Skin epidermis (tissue), 12 donors: ENCODE measurements at regions not wholly inside any gene's neighbourhood (a gene's known extent, or its start where the extent isn't known, plus 50 kb on each side); places are given as distances from the start of the nearest gene placed in this dataset.
"Not testable (repeated sequence)": the region's sequence is repeated elsewhere in the genome, so short reads cannot be mapped to it uniquely, and the experiment has no call there.

Experiments
- H3K27ac ChIP-seq, 21 experiments: fragments of 200-600 bp; sonication (generic) in 11 of 21; one replicate each; pipeline ENCODE4 v1.5.0; 2020; ENCODE audit warnings: mild to moderate bottlenecking in 3 of 21, inconsistent platforms in 2 of 21, moderate library complexity in 2 of 21
- H3K4me3 ChIP-seq, 7 experiments: fragments of 200-600 bp; sonication (generic) in 2 of 7; one replicate each; pipeline ENCODE4 v1.5.0; 2020; ENCODE audit warnings: inconsistent platforms in 2 of 7, mild to moderate bottlenecking in 2 of 7, moderate library complexity in 1 of 7

DNA sequence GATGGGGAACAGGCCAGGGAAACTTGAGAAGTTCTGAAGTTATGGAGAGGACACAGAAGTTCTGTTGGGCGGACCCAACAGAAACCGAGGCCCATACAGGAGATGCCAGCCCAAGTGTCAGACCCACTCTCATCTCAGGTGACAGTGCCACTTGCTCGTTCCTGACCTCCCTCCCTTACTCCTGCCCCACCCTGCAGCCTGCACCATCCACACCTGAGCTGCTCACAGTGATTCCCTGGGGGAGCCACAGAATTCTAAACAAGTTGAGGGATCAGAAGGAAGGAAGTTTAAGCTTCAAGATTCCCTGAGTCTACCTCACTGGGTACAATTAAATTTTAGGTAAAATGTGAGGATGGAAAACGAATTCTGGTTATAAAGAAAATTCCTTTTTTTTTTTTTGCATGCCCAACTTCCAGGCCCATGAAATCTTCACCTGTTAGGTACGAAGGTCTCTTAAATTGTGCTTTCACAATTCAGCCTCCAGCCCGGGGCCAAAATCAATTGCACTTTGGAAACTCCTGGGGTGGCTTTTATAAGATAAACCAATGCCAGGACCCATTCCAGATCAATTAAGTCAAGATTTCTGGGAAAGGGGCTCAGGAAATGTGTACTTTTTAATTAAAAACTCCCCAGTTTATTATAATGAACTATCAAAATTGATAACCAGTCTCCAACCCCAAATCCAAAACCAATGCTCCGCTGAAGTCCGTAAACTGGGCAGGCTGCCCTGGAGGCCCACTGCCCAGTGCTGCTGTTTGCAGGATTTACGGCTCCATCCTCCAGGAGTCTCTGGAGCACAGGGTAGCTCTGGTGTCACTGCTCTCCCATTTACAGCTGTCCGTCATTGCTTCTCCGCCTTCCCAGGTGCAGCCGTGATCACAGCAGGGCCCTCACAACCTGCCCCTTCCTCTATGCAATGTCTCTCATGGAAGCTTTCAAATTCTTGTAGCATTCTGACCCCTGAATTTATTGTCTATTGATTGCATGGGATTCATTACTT, 643.5 kb downstream of the UQCRFS1 start:
- Histone ChIP-seq H3K27ac (no peak overlapping the region), H3K4me3 (no peak overlapping the region)

DNA sequence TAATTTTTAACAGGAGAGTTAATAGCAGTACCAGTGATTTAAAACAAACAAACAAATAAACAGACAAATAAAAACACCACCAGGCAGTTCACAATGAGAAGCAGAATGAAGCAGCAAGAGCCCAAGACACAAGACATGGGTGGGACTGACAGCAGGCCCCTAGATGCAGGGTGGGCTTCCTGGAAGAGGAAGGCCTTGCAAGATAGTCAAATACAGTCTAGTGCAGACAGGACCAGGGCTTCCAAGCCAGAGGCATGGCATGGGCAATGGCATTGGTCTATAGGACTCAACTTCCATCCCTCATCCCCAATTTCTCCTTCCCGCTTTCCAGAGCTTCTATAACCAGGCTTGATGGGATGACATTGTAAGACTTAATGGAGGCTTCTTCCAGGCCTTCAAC, 645.1 kb downstream of the UQCRFS1 start:
- no peak overlapping the region for H3K27ac ChIP-seq
- no peak overlapping the region for H3K4me3 ChIP-seq

DNA sequence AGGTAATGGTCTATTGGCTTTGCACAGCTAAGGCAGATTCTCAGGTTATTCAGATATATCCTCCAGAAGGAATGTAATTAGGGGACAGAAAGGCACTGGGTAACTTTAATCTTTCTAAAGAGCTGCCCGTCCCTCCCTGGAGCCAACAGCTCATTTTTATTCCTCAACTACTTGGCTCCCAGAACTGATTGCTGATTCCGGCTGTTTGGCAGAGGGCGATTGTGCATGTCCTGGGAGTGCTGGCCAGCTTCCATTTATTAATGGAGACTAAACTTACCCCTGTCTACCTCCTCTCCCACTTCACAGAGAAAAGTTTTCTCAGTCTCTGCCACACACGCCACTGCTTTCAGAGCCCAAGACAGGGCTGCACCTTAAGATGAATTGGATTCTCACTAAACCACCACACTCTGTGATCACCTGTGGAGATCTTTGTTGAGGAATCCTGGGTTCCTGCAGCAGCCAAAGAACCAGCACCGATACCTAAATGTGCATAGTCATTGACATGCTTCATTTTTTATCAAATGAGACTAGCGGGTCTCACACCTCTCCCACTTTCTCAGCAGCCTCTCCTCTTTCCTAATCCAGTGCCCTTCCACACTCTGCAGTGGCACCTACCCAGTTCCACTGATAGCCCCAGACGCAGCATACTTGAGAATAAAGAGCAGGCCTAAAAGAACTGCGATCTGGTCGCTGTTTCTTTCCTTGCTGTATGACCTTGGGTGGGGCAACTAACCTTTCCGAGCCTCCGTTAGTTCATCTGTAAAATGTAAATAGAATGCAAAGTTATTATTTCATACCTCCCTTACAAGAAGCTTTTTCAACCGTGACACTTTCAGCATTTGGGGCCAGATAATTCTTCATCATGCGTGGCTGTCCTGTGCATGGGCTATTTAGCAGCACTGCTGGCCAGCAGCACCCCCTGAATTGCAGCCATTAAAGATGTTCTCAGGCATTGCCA, 648.7 kb downstream of the UQCRFS1 start:
- Histone ChIP-seq H3K4me3 (no peak overlapping the region), H3K27ac (no peak overlapping the region)

DNA sequence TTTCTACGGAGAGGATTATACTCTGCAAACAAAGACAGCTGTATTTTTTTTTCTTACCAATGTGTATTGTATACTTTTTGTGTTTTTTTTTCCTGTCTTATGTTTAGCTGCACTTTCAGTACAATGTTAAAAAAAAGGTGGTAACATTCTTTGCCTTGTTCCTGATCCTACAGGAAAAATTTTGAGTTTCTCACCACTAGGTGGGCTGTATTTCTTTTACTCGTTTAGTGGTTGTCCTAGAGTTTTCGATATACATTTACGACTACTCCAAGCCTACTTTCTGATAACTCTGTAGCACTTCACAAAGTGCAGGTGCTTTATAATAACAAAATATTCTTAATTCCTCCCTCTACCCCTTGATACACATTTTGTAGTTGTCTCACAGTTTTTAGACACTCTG, 652.2 kb downstream of the UQCRFS1 start:
- Histone ChIP-seq H3K27ac (no peak overlapping the region), H3K4me3 (no peak overlapping the region)

DNA sequence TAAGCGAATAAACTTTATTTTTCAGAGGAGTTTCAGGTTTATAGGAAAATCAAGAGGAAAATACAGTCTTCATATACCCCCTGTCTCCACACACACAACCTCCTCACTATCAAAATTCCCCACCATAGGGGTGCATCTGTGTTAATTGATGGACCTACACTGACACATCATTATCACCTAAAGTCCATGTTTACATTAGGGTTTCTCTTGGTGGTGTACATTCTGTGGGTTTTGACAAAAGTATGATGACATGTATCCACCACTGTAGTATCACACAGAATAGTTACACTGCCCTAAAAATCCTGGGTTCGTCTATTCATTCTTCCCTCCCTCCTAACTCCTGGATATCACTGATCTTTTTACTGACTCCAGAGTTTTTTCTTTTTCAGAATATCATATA, 654.2 kb downstream of the UQCRFS1 start:
- Histone ChIP-seq H3K4me3 (no peak overlapping the region), H3K27ac (no peak overlapping the region)

DNA sequence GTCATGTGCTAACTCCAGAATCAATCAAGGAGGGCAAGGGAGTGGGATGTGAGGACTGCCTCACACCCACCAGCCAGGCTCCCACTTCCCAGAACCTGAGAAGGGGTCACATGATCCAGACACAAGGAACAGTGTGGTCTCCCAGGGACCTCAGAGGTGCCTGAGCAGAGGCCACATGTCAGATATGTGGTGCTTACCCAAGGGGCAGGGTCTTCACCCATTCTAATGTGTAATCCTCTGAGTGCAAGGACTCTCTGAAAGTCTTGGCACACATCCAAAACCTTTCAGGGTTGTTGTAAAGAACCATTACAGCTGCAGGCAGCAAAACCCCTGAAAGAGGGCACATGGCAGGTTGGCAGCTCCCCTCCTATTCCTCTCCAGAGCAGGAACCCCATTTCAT, 656.6 kb downstream of the UQCRFS1 start:
- Histone ChIP-seq H3K27ac (no peak overlapping the region), H3K4me3 (no peak overlapping the region)

DNA sequence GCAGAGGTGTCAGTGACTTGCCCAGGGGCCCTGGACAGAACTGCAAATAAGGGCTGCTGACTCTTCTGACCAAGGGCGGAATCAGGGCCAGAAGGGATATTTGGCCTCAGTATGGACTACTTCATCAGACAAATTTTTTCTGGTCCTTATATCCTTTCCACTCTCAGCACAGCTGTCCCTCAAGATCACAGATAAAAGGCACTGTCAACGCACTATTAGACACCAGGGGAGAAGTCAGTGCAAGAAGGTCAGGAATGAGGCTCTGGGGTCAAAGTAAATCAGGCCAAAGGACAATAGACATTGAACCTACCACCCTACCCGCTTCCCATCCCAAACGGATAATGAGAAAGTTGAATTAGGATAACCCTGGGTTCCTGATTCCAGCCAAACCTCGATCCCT, 657.6 kb downstream of the UQCRFS1 start:
- no peak overlapping the region for H3K27ac ChIP-seq
- no peak overlapping the region for H3K4me3 ChIP-seq

DNA sequence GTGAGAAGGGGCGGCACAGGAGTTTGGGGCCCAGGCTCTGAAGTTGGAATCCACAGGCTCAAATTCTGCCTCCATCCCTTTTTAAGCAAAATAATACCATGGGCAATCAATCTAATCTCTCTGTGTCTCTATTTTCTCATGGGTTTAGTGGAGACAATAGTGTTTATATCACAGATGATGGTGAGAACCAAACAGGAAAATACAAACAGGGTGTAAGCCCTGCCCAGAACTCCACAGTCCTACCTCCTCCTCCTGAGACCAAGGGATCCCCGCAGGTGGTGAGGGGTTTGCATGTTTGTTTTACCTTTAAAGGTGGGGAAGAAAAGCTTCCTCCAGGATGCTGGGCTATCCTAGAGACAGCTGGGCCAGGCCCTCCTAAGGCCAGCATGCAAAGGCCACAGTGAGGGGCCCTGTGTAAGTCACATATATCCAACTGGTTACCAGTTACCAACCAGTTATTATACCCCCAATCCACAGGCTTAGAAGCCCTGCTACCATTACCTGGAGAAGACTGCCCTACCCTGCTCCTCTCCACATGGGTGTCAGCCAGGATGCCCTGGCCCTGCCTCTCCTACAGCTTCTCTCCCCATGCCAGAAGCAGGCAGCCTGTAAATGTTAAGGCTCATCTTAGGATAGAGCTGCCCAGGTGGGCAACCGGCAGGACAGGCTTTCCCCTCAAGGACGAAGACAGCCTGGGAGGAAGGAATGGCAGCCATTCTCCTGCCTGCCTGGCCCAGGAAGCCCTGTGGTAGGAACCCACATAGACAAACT, 658.4 kb downstream of the UQCRFS1 start:
- Histone ChIP-seq H3K27ac (no peak overlapping the region), H3K4me3 (no peak overlapping the region)

DNA sequence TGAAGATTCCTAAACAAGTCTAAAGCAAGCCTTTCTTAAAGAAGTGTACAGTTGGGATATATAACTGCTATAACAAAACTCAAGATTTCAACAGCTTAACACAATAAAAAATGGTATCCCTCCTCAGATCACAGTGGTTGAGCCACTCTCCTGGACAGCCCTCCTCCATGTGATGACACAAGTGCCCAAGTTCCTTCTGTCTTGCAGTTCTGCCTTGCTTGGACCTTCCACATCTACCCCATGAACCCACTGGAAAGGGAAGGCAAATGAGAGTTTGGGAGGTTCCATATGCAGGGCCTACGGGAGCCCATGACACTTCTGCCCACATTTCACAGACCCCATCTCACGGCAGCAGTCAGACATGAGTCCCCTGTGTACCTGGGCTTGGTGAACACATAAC, 659.2 kb downstream of the UQCRFS1 start:
- Histone ChIP-seq H3K27ac (no peak overlapping the region), H3K4me3 (no peak overlapping the region)

DNA sequence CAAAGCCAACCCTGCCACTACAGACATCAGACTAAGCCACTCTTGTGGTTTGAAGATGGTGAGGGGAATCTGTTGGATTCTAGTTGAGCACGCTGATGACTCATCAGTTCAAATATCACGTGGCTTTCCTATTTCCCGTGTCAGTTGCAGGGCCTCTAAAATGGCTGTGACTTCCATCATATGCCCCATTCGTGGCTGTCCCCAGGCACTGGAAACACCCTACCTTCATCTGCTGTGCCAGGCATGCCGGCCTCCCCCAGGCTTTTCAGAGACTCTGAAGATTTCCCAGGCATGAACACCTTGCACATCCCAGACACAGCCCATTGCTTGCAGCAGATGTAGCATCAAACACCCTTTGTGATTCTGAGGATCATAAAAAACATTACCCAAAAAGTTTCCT, 659.9 kb downstream of the UQCRFS1 start:
- Histone ChIP-seq H3K27ac (no peak overlapping the region), H3K4me3 (no peak overlapping the region)

DNA sequence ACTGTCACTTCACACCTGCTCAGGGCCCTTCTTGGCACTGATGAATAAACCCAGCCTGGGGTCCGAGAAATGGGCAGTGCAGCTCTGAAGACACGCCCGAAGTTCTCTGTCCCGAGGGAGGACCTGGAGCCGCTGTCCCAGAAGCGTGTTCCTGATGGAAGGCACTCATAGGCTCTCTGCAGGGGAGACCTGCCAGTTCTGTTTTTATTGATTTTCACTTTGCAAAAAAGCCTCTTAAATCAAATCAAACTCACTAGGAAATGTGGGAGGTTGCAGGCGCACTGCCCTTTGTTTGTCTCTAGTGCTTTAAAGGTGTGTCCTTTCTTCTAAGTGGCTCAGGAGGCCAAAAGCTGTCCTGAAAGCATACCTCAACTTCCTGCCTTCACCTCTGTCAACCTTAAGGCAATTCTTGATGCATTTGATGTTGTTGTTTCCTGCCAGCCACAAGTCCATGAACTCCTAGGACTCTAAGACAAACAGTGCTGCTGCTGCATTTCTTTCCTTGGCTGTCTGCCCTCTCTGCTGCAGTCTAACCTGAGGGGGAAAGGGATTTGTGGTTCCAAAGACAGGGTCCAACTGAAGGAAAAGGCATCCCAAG, 663.2 kb downstream of the UQCRFS1 start:
- no peak overlapping the region for H3K4me3 ChIP-seq
- H3K27ac ChIP-seq, result no peak overlapping the region

DNA sequence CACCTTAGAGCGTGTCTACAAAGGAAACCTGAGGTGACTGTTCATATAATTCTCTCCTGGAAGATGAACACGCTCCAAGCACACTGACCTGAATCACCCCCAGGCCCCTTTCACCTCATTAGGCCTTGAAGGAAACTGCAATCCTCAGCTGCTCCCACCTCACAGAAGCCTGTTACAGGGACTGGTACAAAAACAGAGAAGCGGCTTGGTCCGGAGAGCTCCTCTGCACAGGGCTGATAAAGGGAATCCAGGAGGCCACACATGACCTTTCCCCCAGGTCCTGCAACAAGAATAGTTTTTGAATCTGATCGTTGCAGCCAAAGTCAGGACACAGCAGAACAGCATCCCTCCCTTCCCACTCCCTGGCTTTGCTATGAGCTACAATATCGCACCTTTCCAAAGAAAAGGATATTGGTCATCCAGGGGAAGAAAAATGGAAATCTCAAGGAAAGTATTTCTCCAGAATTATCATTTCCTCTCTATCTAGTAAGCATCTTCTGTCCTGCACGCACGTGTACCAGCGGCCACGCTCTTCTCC, 666.7 kb downstream of the UQCRFS1 start:
- Histone ChIP-seq H3K4me3 (no peak overlapping the region), H3K27ac (no peak overlapping the region)

DNA sequence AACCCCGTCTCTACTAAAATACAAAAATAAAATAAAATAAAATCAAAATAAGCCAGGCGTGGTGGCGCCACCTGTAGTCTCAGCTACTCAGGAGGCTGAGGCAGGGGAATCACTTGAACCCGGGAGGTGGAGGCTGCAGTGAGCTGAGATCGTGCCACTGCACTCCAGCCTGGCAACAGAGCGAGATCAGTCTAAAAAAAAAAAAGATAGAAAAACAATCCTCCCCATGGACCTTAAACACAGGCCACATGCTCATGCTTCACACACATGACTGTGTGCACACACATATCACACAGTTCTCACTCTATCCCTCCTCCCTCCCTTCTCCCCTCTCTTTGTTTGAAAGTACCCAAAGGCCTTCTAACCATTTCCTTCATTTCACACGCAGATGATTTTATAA, 667.6 kb downstream of the UQCRFS1 start:
- not testable (repeated sequence) for H3K27ac ChIP-seq, H3K4me3 ChIP-seq

DNA sequence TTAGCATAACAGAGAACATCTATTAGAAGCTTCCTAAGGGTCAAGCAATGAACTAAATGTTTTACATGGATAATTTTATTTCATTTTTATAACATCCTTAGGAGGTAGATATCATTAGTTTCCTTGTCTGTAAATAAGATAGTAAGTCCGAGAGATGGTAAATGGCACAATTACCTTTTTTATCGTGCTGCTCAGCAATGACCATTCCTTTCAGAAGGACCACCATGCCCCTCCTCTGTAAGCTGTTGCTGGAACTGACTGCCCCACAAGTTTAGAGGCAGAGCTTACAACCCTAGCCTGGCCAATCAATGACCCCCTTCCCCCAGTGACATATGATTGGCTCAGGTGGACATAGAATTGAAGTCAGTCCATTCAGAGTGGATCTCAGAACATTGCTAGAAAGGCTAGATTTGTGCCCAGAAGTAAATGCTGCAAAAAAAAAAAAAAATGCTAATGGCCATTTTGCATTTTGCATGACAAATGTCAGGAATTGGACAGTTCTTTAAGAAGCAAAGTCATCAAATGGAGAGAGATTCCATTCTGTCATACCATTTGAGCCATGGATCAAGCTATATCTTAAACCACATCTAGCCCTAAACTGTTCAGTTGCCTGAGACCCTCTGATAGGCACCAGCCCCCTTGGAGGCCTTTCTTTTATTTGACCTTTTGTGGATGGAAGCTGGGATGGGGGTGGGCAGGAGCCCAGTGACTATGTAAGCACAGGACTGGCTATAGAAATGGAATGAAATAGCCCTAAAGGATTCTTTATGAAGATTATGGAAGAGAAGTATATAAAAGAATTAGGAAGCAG, 668.3 kb downstream of the UQCRFS1 start:
- H3K27ac ChIP-seq, result no peak overlapping the region

DNA sequence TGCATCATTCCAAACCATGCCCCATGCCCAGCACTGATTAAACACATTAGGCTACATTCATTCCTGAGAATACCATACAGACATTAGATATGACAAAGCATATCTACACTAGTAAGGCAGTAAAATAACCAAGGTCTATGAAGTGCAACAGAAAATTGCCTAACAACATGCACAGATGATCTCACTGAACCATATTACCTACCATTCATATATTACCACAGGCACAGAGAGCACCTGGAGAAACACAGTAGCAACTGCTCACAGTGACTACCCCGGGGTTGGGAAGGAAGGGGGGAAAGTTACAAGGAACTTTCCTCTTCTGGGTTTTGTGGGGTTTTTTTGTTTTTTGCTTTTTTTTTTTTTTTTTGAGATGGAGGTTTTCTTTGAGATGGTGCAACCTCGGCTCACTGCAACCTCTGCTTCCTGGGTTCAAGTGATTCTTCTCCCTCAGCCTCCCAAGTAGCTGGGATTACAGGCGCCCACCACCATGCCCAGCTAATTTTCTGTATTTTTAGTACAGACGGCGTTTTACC, 669.6 kb downstream of the UQCRFS1 start:
- Histone ChIP-seq H3K4me3 (no peak overlapping the region), H3K27ac (no peak overlapping the region)

More for the DNA sequence above, 668.3 kb downstream of the UQCRFS1 start:
- no peak overlapping the region for H3K4me3 ChIP-seq

DNA sequence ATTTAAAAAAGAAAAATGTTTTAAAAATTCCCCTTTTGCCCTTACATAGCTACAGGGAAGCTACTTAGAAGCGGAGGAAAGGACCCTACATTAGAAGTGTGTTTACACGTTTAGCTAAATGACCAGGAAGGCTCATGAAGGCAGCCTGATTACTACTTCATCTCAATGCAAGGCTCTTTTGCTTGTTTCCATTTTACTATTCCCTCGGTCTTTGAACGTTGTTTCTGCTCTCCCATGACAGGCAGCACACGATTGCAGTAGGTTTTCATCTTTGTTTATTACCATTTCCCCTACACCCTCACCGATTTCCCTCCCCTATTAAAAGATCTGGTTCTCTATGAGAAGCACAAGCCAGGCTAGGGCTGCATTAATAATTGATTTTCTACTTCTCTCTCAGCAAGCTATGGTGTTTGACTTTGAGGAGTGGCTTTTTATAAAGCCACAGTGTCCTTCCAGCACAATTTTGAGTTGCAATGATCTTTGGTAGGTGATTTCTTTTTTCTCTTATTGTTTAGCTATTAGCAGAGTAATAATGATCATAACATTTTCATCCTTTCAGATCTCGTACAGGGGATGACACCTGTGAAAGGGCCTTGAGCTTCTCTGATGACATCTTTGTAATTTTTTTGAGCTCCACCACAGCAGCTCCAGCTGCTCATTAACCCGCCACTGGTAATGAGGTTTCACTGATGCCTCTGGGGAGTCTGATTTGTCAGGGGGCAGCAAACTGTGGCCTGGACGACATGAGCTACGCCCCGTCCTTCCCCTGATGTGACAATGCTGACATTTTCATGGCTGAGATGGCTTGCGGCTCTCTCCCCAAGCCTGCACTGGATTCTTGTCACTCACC, 670.3 kb downstream of the UQCRFS1 start:
- Histone ChIP-seq H3K27ac (no peak overlapping the region), H3K4me3 (no peak overlapping the region)
